Parathyroid adenoma (tissue), 2 donors: ENCODE measurements at regions not wholly inside any gene's neighbourhood (a gene's known extent, or its start where the extent isn't known, plus 50 kb on each side); places are given as distances from the start of the nearest gene placed in this dataset.
"Not testable (repeated sequence)": the region's sequence is repeated elsewhere in the genome, so short reads cannot be mapped to it uniquely, and the experiment has no call there.

Source experiments
- H2AFZ ChIP-seq: fragments of 300-600 bp; sonication (generic); one replicate; pipeline ENCODE4 v1.7.0; 2017; ENCODE audit warnings: antibody characterized with exemption, mild to moderate bottlenecking
- H3K27ac ChIP-seq: fragments of 300-600 bp; sonication (generic); one replicate; pipeline ENCODE4 v1.7.0; 2017
- H3K27me3 ChIP-seq: fragments of 300-600 bp; sonication (generic); one replicate; pipeline ENCODE4 v1.7.0; 2017; ENCODE audit warnings: low read length; ENCODE audit not compliant: control insufficient read depth, insufficient read depth
- H3K36me3 ChIP-seq: fragments of 300-600 bp; sonication (generic); one replicate; pipeline ENCODE4 v1.7.0; 2017; ENCODE audit warnings: low read length; ENCODE audit not compliant: control insufficient read depth, insufficient read depth
- H3K4me1 ChIP-seq: fragments of 300-600 bp; sonication (generic); one replicate; pipeline ENCODE4 v1.7.0; 2017; ENCODE audit warnings: control low read depth
- H3K4me2 ChIP-seq: fragments of 300-600 bp; sonication (generic); one replicate; pipeline ENCODE4 v1.7.0; 2017; ENCODE audit warnings: low read length
- H3K4me3 ChIP-seq: fragments of 300-600 bp; sonication (generic); one replicate; pipeline ENCODE4 v1.7.0; 2017; ENCODE audit warnings: low read depth, low read length
- H3K79me2 ChIP-seq: fragments of 300-600 bp; sonication (generic); one replicate; pipeline ENCODE4 v1.7.0; 2017; ENCODE audit warnings: control low read depth
- H3K9ac ChIP-seq: fragments of 300-600 bp; sonication (generic); one replicate; pipeline ENCODE4 v1.7.0; 2017; ENCODE audit warnings: mild to moderate bottlenecking
- H3K9me3 ChIP-seq: fragments of 300-600 bp; sonication (generic); one replicate; pipeline ENCODE4 v1.7.0; 2017; ENCODE audit warnings: low read length; ENCODE audit not compliant: control insufficient read depth
- TF ChIP-seq, protein P1 (sequence below): fragments of 300-600 bp; sonication (generic); IDR thresholded peaks from one replicate; pipeline ENCODE4 v1.7.0; 2017; ENCODE audit warnings: antibody characterized with exemption, mild to moderate bottlenecking
- donor health status: primary hyperparathyroidism.

DNA sequence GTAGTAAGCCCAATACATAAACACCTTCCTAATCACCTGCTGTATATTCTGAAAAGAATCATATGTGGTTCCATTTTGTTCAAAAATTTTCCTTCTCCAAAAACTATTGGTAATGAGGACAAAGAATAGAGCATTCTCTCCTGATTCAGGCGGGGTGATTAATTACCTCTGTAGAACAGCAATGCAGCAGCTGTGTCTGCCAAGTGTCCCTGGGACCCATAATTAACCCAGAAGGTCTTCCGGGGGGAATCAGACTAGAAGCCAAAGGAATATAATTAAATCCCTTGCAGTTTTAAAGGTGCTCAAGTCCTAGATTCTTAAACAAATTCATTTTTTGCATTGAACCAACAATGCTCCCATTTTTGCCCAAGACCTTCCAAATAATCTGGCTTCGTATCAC, 60.3 kb upstream of the ABLIM1 start:
- Histone ChIP-seq H3K4me3 (no peak overlapping the region), H3K4me2 (no peak overlapping the region), H3K9ac (no peak overlapping the region), H3K4me1 (peaks cover 4% of the 10 kb centered on the region), H3K9me3 (no peaks in the 10 kb centered on the region), H3K79me2 (no peaks in the 10 kb centered on the region), H2AFZ (no peak overlapping the region), H3K36me3 (no peaks in the 10 kb centered on the region), H3K27me3 (no peaks in the 10 kb centered on the region), H3K27ac (no peak overlapping the region)
- TF ChIP-seq, protein P1, sequence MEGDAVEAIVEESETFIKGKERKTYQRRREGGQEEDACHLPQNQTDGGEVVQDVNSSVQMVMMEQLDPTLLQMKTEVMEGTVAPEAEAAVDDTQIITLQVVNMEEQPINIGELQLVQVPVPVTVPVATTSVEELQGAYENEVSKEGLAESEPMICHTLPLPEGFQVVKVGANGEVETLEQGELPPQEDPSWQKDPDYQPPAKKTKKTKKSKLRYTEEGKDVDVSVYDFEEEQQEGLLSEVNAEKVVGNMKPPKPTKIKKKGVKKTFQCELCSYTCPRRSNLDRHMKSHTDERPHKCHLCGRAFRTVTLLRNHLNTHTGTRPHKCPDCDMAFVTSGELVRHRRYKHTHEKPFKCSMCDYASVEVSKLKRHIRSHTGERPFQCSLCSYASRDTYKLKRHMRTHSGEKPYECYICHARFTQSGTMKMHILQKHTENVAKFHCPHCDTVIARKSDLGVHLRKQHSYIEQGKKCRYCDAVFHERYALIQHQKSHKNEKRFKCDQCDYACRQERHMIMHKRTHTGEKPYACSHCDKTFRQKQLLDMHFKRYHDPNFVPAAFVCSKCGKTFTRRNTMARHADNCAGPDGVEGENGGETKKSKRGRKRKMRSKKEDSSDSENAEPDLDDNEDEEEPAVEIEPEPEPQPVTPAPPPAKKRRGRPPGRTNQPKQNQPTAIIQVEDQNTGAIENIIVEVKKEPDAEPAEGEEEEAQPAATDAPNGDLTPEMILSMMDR: no peak

DNA sequence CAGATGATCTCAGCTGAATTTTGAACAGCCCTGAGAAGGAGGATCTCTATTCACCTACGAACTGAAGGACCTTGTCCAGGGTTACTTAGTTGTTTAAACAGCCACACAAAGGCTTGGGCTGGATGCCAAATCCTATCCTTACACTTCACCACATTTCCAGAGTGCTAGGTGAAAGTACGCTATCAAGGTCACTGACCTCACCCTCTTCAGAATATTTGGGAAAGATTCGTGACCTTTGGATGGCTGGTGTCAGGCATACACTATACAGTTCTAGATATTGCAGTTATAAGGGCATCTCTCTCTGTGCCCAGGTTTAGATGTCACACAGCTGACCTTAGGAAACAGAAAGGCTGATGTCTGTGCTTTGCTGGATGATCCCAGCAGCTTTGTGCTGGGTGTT, 61.2 kb upstream of the ABLIM1 start:
- peaks cover 4% of the 10 kb centered on the region for H3K4me1 ChIP-seq

DNA sequence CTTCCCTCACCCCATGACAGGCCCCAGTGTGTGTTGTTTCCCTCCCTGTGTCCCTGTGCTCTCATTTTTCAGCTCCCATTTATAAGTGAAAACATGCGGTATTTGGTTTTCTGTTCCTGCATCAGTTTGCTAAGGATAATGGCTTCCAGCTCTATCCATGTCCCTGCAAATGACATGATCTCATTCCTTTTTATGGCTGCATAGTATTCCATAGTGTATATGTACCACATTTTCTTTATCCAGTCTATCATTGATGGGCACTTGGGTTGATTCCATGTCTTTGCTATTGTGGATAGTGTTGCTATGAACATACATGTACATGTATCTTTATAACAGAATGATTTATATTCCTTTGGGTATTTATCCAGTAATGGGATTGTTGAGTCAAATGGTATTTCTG, 61.9 kb upstream of the ABLIM1 start:
- not testable (repeated sequence) for H3K4me3 ChIP-seq, H3K9me3 ChIP-seq, H3K36me3 ChIP-seq, H3K4me1 ChIP-seq, H3K79me2 ChIP-seq, H2AFZ ChIP-seq, H3K9ac ChIP-seq, H3K27ac ChIP-seq, H3K27me3 ChIP-seq, H3K4me2 ChIP-seq

More for the DNA sequence above, 61.2 kb upstream of the ABLIM1 start:
- no peaks in the 10 kb centered on the region for H3K27me3 ChIP-seq
- H2AFZ ChIP-seq: no peak overlapping the region
- TF ChIP-seq, protein P1: no peak
- H3K4me2 ChIP-seq: no peak overlapping the region
- H3K4me3 ChIP-seq: no peak overlapping the region
- H3K9ac ChIP-seq: no peak overlapping the region
- H3K79me2 ChIP-seq: no peaks in the 10 kb centered on the region
- H3K27ac ChIP-seq: no peak overlapping the region
- H3K36me3 ChIP-seq: no peaks in the 10 kb centered on the region
- no peaks in the 10 kb centered on the region for H3K9me3 ChIP-seq

DNA sequence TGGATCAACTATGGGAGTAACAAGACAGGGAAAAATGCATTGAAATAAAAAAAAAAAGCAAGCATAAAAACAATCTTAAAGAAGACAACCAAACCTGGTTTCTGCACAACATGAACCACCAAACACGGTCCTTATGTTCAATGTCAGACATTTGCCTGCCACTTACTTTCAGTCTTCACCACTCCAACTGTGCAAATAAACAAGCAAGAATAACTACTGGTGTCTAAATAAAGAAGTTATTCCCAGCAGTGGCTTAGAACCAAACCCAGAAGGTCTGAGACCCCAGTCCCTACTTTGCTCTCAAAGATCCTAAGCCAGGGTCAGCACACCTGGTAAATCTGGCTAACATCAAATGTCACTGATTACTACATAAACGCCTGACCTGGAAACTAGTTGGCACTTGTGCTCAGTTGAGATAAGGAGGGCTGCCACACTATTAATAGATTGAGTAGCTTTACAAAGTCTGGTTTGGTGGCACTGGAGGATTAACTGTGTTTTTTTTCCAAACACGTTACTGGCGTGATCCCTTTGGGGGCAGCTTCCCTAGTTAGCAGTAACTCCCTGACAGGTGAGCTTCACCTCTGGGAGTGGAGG, 62.7 kb upstream of the ABLIM1 start:
- Histone ChIP-seq H3K4me3 (no peak overlapping the region), H3K79me2 (no peaks in the 10 kb centered on the region), H3K27ac (no peak overlapping the region), H3K36me3 (no peaks in the 10 kb centered on the region), H3K4me2 (no peak overlapping the region), H3K9ac (no peak overlapping the region), H3K27me3 (no peaks in the 10 kb centered on the region), H3K9me3 (no peaks in the 10 kb centered on the region), H2AFZ (no peak overlapping the region), H3K4me1 (no peaks in the 10 kb centered on the region)
- TF ChIP-seq, protein P1: no peak

DNA sequence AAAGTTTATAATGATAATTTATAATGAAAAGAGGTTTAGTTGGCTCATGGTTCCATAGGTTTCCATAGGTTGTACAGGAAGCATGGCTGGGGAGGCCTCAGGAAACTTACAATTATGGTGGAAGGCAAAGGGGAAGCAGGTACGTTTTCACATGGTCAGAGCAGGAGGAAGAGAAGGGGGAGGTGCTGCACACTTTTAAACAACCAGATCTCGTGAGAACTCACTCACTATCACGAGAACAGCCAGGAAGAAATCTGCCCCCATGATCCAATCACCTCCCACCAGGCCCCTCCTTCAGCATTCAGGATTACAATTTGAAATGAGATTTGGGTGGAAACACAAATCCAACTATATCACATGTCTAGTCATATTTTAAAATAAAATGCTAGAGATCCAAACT, 64.1 kb upstream of the ABLIM1 start:
- H3K36me3 ChIP-seq, H3K4me2 ChIP-seq, H3K27ac ChIP-seq, H3K9me3 ChIP-seq, H3K9ac ChIP-seq, H3K27me3 ChIP-seq, H3K79me2 ChIP-seq, H3K4me3 ChIP-seq, H2AFZ ChIP-seq, H3K4me1 ChIP-seq: not testable (repeated sequence)

DNA sequence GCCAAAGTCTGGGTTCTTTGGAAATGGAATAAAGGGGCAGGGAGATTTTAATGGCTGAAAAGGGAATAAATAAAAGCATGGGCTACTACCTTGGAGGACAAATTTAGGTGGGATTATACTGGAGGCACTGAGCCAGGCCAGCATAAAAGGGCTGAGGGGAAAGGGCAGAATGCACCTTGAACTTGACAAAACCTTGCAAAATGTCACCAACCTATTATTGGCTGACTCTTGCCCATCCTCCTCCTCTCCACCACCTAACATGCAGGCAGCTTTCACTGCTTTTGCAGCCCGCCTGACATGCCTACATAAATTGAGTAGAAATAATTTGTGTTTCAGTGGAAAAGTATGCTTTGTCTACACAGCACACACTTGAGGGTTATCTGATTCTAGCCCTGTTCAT, 65.3 kb upstream of the ABLIM1 start:
- H3K4me1 ChIP-seq: no peaks in the 10 kb centered on the region
- no peaks in the 10 kb centered on the region for H3K79me2 ChIP-seq
- no peak overlapping the region for H3K4me3 ChIP-seq
- no peak overlapping the region for H3K9ac ChIP-seq
- H3K36me3 ChIP-seq: no peaks in the 10 kb centered on the region
- TF ChIP-seq, protein P1: no peak
- no peaks in the 10 kb centered on the region for H3K27me3 ChIP-seq
- H3K27ac ChIP-seq: no peak overlapping the region
- no peaks in the 10 kb centered on the region for H3K9me3 ChIP-seq
- H3K4me2 ChIP-seq: no peak overlapping the region
- no peak overlapping the region for H2AFZ ChIP-seq
